Activated CD4-positive, alpha-beta T cell treated with anti-CD3 and anti-CD28 coated beads, Interleukin-10, Interleukin-2, amounts not matched to agents 100 ng/mL and 50 ng/mL, durations not matched to agents 16 hours and 8 hours (primary cell): ENCODE measurements at regions not wholly inside any gene's neighbourhood (a gene's known extent, or its start where the extent isn't known, plus 50 kb on each side); places are given as distances from the start of the nearest gene placed in this dataset.

Experiments
- DNase-seq: peaks from one replicate; pipeline ENCODE4 v3.0.0-alpha.2; 2020

GRCh38 chr22:34943830-34944229, 122.1 kb upstream of the ISX start:
- DNase-seq, result no peak

- no peak for DNase-seq
Measured at GRCh38 chr22:34946339-34946985, 119.5 kb upstream of the ISX start.

GRCh38 chr22:34950489-34950888, 115.5 kb upstream of the ISX start:
- no peak for DNase-seq

DNA sequence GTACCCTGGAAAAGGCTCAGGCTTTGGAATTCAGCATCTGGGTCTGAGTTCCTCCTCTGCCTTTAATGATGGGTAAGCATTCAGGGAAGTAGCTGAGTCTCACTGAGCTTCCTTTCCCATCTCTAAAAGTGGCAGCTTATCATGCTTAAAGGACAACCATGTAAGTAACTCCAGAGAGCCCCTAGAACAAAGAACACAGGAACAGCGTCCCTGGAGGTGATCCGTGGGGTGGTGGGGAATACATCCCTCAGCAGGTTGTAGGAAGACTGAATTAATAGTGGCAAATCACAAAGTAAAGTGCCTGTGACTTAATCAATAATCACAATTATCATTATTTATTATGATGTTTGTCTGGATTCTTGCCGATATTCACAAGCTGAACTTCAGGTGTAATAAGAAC, 114.7 kb upstream of the ISX start:
- no peak for DNase-seq

DNA sequence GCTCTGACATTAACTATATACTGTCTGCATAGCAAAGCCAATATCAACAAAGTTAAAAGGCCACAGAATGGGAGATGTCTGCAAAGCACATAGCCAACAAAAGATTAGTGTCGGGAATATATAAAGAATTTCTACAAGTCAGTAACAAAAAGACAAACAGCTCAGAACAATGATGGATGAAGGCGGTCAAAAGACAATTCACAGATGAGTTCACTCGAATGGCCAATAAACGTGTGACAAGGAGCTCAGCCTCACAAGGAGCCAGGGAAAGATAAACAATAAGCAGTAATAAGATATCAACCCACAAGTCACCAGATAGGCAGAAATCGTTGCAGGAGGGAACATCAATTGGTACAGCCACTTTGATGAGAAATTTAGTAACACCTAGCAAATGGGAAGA, 106.0 kb upstream of the ISX start:
- no peak for DNase-seq

- no peak for DNase-seq
Measured at GRCh38 chr22:34966980-34967565, 98.9 kb upstream of the ISX start.

GRCh38 chr22:34969001-34969790, 96.8 kb upstream of the ISX start:
- DNase-seq, result no peak

DNA sequence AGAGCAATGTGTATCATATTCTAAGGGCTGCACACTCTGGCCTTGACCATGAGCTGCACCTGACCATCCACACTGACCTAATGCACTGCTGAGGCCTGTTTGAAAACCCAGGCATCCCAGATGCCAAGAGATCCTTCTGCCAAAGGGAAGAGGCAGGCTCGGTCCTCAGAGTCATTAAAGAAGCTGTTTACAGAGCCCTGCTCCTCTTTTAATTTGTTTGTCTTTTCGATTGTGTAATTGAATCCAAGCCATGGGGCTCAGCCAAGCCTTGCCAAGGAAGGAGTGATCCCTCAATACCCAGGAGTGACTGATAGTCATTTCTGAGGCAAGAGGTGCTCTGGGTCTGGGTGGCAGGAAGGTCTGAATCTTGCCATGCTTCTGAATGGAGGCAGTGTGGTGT, 94.5 kb upstream of the ISX start:
- no peak for DNase-seq

DNA sequence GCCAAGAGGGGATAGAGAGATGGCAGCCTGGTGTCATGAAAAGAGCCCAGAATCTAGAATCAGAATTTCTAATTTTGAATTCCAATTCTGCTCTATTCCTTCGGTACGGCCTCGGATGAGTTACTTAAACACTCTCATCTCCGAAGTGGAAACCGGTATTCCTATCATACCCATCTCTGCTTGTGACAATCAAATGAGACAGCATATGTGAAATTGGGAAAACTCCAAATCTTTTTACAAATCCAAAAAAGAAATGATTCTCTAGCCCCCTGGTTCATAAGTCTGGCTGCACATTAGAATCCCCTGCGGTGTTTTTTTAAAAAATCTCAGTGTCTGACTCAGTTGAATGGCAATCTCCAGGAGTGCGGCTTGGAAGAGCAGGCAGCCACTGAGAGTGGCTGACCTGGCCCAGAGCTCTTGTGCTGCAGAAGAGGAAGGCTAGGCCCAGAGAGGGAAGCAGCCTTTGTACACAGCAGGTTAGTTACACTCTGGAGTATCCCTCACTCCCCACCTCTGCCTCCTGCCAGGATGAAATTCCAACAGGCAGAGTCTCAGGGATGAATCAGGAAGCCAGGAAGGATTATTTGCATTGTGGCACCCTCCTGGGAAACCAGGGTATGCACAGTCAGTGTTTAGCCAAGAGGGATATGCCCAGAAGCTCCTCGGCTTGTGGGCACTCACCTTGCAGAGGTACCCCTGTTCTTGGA, 93.6 kb upstream of the ISX start:
- no peak for DNase-seq

- DNase-seq, result no peak
Measured at GRCh38 chr22:34973016-34973415, 92.9 kb upstream of the ISX start.

- DNase-seq, result no peak
Measured at GRCh38 chr22:34973926-34974325, 92.0 kb upstream of the ISX start.

GRCh38 chr22:34975721-34976120, 90.2 kb upstream of the ISX start:
- no peak for DNase-seq

- no peak for DNase-seq
Measured at GRCh38 chr22:34976474-34976873, 89.5 kb upstream of the ISX start.

DNA sequence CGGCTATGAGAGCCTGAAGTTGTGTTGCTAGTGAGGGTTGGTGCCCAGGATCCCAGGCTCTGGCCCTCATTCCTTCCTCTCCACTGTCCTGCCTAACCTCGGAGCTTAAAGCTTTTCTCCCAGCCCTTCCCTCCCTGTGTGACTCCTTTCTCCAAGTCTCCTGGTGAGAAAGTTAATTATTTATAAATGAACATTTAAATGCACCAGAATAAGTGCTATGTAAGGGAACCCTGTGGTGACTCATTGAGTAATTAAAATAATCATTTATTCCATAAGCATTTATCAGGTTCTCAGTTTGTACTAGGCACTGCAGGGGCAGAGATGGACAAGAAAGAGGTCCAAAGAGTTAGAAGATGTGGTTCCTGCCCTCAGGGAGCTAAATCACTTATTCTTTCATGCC, 89.1 kb upstream of the ISX start:
- DNase-seq, result no peak

DNA sequence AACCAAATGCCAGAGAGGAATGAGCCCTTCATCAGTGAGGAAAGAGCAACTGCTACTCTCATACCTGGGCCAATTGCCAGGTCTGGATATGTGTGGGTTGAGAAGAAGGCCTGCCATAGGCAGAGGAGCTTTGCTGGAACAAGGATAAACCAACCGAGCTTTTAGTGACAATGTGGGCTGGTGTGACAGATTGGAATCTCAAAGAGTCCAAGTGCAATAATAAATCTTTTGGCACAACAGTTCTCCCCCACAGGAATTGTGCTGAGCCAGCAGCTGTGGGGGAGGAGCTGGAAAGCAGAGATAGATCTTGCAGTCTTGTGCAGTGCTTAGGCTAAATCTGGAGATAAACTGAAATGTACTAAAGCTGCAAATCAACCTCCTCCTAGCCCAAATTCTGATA, 79.4 kb upstream of the ISX start:
- DNase-seq, result no peak

DNA sequence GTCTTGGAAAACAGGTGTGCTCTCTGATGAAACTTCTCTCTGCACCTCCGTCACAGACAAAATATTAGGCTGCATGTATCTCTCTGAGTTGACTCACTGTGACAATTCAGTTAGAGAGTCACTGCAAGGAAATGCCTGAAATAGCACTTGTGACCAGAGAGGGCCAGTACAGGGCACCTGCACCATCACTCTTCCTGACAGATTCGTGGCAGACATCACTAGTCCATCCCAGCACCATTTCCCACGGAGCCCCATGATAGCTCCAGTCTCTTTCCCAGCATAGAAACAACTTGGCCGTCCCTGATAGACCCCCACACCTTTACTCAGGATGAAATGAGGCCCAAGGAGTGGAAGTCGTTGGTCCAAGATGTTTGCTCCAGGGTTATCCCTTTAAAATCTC, 73.3 kb upstream of the ISX start:
- no peak for DNase-seq

GRCh38 chr22:34993548-34993947, 72.4 kb upstream of the ISX start:
- DNase-seq, result no peak

- DNase-seq, result no peak
Measured at GRCh38 chr22:34997633-34998299, 68.2 kb upstream of the ISX start.

DNA sequence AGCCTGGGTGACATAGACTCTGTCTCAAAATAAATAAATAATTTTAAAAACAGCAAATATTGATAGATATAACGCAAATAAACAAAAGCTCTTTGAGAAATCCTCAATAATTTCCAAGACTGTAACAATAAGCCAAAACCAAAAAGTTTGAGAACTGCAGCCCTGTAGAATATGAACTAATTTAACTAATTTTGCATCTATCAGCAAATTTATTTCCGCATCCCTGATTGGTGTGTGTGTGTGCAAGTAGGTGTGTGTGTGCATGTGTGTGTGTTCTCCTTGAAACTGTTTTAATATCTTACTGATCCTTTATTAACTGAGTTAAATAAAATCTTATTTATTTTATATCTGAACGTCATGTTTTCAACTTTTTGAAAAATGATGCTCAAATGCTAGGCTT, 67.0 kb upstream of the ISX start:
- DNase-seq, result no peak

DNA sequence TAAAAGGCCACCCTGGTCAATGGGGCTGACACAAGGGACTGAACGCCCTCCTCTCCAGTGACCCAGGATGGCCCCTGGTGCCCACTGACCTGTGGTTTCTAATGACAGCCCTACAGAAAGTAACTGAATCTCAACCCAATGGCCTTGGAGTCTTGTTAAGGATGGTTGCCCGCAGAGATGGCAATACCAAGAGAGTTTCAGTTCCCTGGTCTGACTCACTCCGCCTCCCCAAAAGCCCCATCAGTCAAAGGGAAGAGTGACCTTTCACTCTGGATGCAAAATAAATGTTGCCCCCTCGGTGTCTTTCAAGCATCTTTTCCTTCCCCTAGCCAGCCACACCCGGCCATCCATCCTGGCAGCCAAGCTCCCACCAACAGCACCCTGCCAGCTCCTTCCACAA, 57.7 kb upstream of the ISX start:
- DNase-seq, result no peak

DNA sequence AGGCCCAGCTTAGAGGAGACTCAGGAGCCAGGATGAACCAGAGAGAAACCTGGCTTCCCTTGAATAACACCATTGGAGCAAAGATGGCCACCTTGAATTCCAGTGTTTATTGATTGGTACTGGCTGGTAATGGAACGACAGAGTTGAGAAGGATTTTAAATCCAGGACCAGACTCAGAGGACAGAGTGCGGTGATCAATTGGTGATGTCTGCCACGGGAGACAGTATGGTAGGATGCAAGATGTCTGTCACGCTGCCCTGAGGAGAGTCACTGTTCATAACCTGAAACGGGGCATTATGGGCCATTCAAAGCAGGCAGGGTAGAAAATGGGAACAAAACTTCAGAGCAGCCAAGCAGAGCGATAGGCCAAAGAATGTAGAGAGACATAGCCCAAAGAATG, 55.4 kb upstream of the ISX start:
- no peak for DNase-seq

DNA sequence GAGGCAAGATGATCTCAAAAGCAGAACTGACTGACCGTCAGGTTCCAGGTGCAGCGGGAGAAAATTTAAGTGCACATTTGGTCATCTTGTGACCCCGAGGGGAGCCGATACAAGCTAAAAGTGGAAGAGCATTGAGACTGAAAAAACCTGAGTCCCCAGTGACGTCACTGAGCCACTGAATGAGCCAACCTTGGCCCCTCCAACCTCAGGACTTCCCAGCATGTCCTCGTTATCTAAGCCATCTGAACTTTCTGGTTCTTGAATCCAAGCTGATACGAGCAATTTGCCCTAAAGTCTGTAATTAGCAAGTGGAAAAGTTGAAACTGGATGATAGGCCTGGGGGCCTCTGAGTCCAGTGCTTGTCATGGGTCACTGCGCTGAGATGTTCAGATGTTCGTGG, 51.1 kb upstream of the ISX start:
- DNase-seq, result no peak
